GM23338 (cell line): ENCODE measurements at regions not wholly inside any gene's neighbourhood (a gene's known extent, or its start where the extent isn't known, plus 50 kb on each side); places are given as distances from the start of the nearest gene placed in this dataset.

ENCODE experiments used
- ATAC-seq: fragments of 200-7000 bp; cut with Tn5 transposase; 3 replicates; pipeline ENCODE4 v1.9.1; 2020
- DNase-seq: peaks from one replicate; pipeline ENCODE4 v3.0.0-alpha.2; 2015; ENCODE audit warnings: low spot score
- H2AFZ ChIP-seq: fragments of 200-600 bp; sonication (generic); 2 replicates; pipeline ENCODE4 v1.8.0; 2016; ENCODE audit warnings: antibody characterized with exemption, mild to moderate bottlenecking, moderate library complexity
- H3F3A ChIP-seq: fragments of 200-600 bp; sonication (generic); replicated peaks from 2 replicates; pipeline ENCODE4 v1.8.0; 2017; ENCODE audit warnings: antibody characterized with exemption, mixed run types, low read depth
- H3K27ac ChIP-seq: fragments of 200-600 bp; sonication (generic); 2 replicates; pipeline ENCODE4 v1.6.1; 2016; ENCODE audit warnings: low read depth
- H3K27me3 ChIP-seq: fragments of 200-600 bp; sonication (generic); 2 replicates; pipeline ENCODE4 v1.8.0; 2016; ENCODE audit warnings: mild to moderate bottlenecking, mixed run types, moderate library complexity; ENCODE audit not compliant: insufficient read depth
- H3K36me3 ChIP-seq: fragments of 200-600 bp; sonication (generic); 2 replicates; pipeline ENCODE4 v1.8.0; 2016; ENCODE audit warnings: mild to moderate bottlenecking; ENCODE audit not compliant: insufficient read depth
- H3K4me1 ChIP-seq: fragments of 200-600 bp; sonication (generic); 2 replicates; pipeline ENCODE4 v1.8.0; 2016; ENCODE audit warnings: mild to moderate bottlenecking, moderate library complexity; ENCODE audit not compliant: insufficient read depth
- H3K4me2 ChIP-seq: fragments of 200-600 bp; sonication (generic); 2 replicates; pipeline ENCODE4 v1.7.1; 2017; ENCODE audit warnings: mixed run types
- H3K4me3 ChIP-seq: fragments of 200-600 bp; sonication (generic); 2 replicates; pipeline ENCODE4 v1.6.1; 2016; ENCODE audit warnings: mixed run types
- H3K79me2 ChIP-seq: fragments of 200-600 bp; sonication (generic); replicated peaks from 2 replicates; pipeline ENCODE4 v1.8.0; 2017; ENCODE audit warnings: mild to moderate bottlenecking; ENCODE audit not compliant: insufficient read depth
- H3K9me2 ChIP-seq: fragments of 200-600 bp; sonication (generic); 2 replicates; pipeline ENCODE4 v1.8.0; 2017; ENCODE audit not compliant: insufficient read depth
- H4K20me1 ChIP-seq: fragments of 200-600 bp; sonication (generic); replicated peaks from 2 replicates; pipeline ENCODE4 v1.8.0; 2017; ENCODE audit warnings: mild to moderate bottlenecking; ENCODE audit not compliant: insufficient read depth
- H3K27ac Mint-ChIP-seq: 2 replicates; pipeline ENCODE4 v1.8.0; 2020; ENCODE audit warnings: inconsistent platforms, mild to moderate bottlenecking, moderate library complexity, mixed read lengths
- H3K27me3 Mint-ChIP-seq: 3 replicates; pipeline ENCODE4 v1.8.0; 2022; ENCODE audit warnings: low read depth, mild to moderate bottlenecking, moderate library complexity, mixed read lengths, inconsistent platforms; ENCODE audit not compliant: insufficient read depth, poor library complexity
- H3K36me3 Mint-ChIP-seq: 3 replicates; pipeline ENCODE4 v1.8.0; 2021; ENCODE audit warnings: low read depth, mild to moderate bottlenecking, inconsistent platforms, moderate library complexity, mixed read lengths
- H3K4me1 Mint-ChIP-seq: 3 replicates; pipeline ENCODE4 v1.8.0; 2020; ENCODE audit warnings: mild to moderate bottlenecking, inconsistent platforms, mixed read lengths
- H3K4me3 Mint-ChIP-seq: 3 replicates; pipeline ENCODE4 v1.8.0; 2021; ENCODE audit warnings: moderate library complexity, mild to moderate bottlenecking, inconsistent platforms, mixed read lengths
- H3K9me3 Mint-ChIP-seq: 3 replicates; pipeline ENCODE4 v1.8.0; 2020; ENCODE audit warnings: moderate library complexity, mild to moderate bottlenecking, inconsistent platforms, mixed read lengths
- CREB1 ChIP-seq: fragments of 250-450 bp; sonication (Bioruptor Pico); IDR thresholded peaks from 2 replicates; pipeline ENCODE4 v1.5.0; 2020; ENCODE audit warnings: low read depth, mild to moderate bottlenecking, moderate library complexity
- CTCF ChIP-seq, 2 experiments: fragments of 200-600 bp in 1 of 2; sonication (generic) in 1 of 2; conservative IDR thresholded peaks; 2 replicates each; pipeline versions ENCODE4 v1.5.1 to v1.6.1; 2016 to 2017; ENCODE audit warnings: antibody characterized with exemption in 2 of 2, low read depth in 2 of 2, mild to moderate bottlenecking in 2 of 2, moderate library complexity in 1 of 2
- ETS1 ChIP-seq: IDR thresholded peaks from 2 replicates; pipeline ENCODE4 v1.6.1; 2016; ENCODE audit warnings: antibody characterized with exemption
- JUNB ChIP-seq: IDR thresholded peaks from one replicate; pipeline ENCODE4 v1.6.1; 2016; ENCODE audit warnings: antibody characterized with exemption; ENCODE audit not compliant: unreplicated experiment
- REST ChIP-seq: IDR thresholded peaks from one replicate; pipeline ENCODE4 v1.6.1; 2018; ENCODE audit warnings: antibody characterized with exemption; ENCODE audit not compliant: unreplicated experiment
- STAT1 ChIP-seq: IDR thresholded peaks from one replicate; pipeline ENCODE4 v1.6.1; 2016; ENCODE audit warnings: antibody characterized with exemption; ENCODE audit not compliant: unreplicated experiment
- ZNF114 ChIP-seq: fragments of 250-450 bp; sonication (Bioruptor Pico); IDR thresholded peaks from 2 replicates; pipeline ENCODE4 v1.5.0; 2020; ENCODE audit warnings: mild to moderate bottlenecking, moderate library complexity
- ZNF331 ChIP-seq: fragments of 250-450 bp; sonication (Bioruptor Pico); IDR thresholded peaks from 2 replicates; pipeline ENCODE4 v1.5.0; 2020; ENCODE audit warnings: low read depth, mild to moderate bottlenecking, moderate library complexity
- TF ChIP-seq, protein P1 (sequence below): fragments of 250-450 bp; sonication (Bioruptor Pico); IDR thresholded peaks from 2 replicates; pipeline ENCODE4 v1.5.0; 2020; ENCODE audit warnings: mild to moderate bottlenecking, moderate library complexity

DNA sequence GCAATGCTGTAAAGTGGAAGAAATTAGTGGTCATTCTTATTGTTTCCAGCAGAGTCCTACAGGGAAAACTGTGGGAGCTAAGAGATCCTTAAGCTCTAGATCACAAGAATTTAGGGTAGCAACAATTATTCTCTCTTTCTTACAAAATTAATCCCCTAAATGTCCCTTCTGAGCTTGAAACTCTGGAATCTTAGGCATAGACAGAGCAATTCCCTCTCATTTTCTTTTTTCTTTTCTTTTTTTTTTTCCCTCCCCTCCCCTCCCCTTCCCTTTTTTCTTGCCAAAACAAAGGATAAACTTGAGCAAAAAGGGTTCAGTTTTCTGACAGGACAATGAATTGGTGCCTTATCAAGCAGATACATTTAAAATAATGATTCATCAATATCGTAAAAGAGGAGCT lies 441.0 kb downstream of the DSC3 start (continued):
- TF ChIP-seq, protein P1, sequence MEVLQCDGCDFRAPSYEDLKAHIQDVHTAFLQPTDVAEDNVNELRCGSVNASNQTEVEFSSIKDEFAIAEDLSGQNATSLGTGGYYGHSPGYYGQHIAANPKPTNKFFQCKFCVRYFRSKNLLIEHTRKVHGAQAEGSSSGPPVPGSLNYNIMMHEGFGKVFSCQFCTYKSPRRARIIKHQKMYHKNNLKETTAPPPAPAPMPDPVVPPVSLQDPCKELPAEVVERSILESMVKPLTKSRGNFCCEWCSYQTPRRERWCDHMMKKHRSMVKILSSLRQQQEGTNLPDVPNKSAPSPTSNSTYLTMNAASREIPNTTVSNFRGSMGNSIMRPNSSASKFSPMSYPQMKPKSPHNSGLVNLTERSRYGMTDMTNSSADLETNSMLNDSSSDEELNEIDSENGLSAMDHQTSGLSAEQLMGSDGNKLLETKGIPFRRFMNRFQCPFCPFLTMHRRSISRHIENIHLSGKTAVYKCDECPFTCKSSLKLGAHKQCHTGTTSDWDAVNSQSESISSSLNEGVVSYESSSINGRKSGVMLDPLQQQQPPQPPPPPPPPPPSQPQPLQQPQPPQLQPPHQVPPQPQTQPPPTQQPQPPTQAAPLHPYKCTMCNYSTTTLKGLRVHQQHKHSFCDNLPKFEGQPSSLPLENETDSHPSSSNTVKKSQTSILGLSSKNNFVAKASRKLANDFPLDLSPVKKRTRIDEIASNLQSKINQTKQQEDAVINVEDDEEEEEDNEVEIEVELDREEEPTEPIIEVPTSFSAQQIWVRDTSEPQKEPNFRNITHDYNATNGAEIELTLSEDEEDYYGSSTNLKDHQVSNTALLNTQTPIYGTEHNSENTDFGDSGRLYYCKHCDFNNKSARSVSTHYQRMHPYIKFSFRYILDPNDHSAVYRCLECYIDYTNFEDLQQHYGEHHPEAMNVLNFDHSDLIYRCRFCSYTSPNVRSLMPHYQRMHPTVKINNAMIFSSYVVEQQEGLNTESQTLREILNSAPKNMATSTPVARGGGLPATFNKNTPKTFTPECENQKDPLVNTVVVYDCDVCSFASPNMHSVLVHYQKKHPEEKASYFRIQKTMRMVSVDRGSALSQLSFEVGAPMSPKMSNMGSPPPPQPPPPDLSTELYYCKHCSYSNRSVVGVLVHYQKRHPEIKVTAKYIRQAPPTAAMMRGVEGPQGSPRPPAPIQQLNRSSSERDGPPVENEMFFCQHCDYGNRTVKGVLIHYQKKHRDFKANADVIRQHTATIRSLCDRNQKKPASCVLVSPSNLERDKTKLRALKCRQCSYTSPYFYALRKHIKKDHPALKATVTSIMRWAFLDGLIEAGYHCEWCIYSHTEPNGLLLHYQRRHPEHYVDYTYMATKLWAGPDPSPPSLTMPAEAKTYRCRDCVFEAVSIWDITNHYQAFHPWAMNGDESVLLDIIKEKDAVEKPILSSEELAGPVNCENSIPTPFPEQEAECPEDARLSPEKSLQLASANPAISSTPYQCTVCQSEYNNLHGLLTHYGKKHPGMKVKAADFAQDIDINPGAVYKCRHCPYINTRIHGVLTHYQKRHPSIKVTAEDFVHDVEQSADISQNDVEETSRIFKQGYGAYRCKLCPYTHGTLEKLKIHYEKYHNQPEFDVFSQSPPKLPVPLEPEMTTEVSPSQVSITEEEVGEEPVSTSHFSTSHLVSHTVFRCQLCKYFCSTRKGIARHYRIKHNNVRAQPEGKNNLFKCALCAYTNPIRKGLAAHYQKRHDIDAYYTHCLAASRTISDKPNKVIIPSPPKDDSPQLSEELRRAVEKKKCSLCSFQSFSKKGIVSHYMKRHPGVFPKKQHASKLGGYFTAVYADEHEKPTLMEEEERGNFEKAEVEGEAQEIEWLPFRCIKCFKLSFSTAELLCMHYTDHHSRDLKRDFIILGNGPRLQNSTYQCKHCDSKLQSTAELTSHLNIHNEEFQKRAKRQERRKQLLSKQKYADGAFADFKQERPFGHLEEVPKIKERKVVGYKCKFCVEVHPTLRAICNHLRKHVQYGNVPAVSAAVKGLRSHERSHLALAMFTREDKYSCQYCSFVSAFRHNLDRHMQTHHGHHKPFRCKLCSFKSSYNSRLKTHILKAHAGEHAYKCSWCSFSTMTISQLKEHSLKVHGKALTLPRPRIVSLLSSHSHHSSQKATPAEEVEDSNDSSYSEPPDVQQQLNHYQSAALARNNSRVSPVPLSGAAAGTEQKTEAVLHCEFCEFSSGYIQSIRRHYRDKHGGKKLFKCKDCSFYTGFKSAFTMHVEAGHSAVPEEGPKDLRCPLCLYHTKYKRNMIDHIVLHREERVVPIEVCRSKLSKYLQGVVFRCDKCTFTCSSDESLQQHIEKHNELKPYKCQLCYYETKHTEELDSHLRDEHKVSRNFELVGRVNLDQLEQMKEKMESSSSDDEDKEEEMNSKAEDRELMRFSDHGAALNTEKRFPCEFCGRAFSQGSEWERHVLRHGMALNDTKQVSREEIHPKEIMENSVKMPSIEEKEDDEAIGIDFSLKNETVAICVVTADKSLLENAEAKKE (CRISPR knock-in tag), result no peak
- TF ChIP-seq CTCF (conservative IDR thresholded peaks at IDR 0.05; ENCODE audit: low read depth in 2 of 2) (no peak), ETS1 (no peak)

- H3K79me2 ChIP-seq, result no peaks in the 10 kb centered on the region
- no peak overlapping the region for H3K4me3 ChIP-seq
- peaks cover 6% of the 10 kb centered on the region; the same call in 2 of the 3 replicates for H3K4me1 Mint-ChIP-seq
- H3K27me3 Mint-ChIP-seq, result no peaks in the 10 kb centered on the region
- no peak overlapping the region for H3K4me2 ChIP-seq
- ATAC-seq, result no peak
- no peaks in the 10 kb centered on the region for H3K9me2 ChIP-seq
- H3K4me1 ChIP-seq, result no peaks in the 10 kb centered on the region
- no peaks in the 10 kb centered on the region for H3K27me3 ChIP-seq
- no peaks in the 10 kb centered on the region for H3K9me3 Mint-ChIP-seq
- H3K36me3 ChIP-seq, result no peaks in the 10 kb centered on the region
- TF ChIP-seq JUNB, result no peak
- no peak for TF ChIP-seq ZNF114 (CRISPR knock-in tag)
- TF ChIP-seq CREB1 (CRISPR knock-in tag), result no peak
- no peak for TF ChIP-seq CTCF (conservative IDR thresholded peaks at IDR 0.05; ENCODE audit: low read depth in 2 of 2)
- TF ChIP-seq ZNF331 (CRISPR knock-in tag), result no peak
- TF ChIP-seq STAT1, result no peak
- TF ChIP-seq REST, result no peak
- H3K27ac ChIP-seq, result no peak overlapping the region
- H3K27ac Mint-ChIP-seq, result no peak overlapping the region
- H4K20me1 ChIP-seq, result no peaks in the 10 kb centered on the region
- no peak overlapping the region for H3K4me3 Mint-ChIP-seq
- no peak for DNase-seq
- H2AFZ ChIP-seq, result no peak overlapping the region
- H3K36me3 Mint-ChIP-seq, result no peaks in the 10 kb centered on the region
- H3F3A ChIP-seq, result no peaks in the 10 kb centered on the region
Observed at GRCh38 chr18:30597202-30597601, 445.3 kb downstream of the DSC3 start.
